Stimulated activated naive B cell treated with anti-CD40 and anti-IgM and Interleukin-4, amounts not matched to agents 10 μg/mL and 1 μg/mL and 100 μg/mL, for 72 hours (primary cell): ENCODE measurements at regions not wholly inside any gene's neighbourhood (a gene's known extent, or its start where the extent isn't known, plus 50 kb on each side); places are given as distances from the start of the nearest gene placed in this dataset.
"Not testable (repeated sequence)": the region's sequence is repeated elsewhere in the genome, so short reads cannot be mapped to it uniquely, and the experiment has no call there.

Experiments
- ATAC-seq, 2 donors: fragments of 150-1000 bp; cut with Tn5 transposase; replicated peaks; 2 replicates each; pipeline ENCODE4 v1.10.0; 2021; ENCODE audit warnings: moderate library complexity in 1 of 2
- DNase-seq: peaks from one replicate; pipeline ENCODE4 v3.0.0; 2021
- H3K27ac Mint-ChIP-seq: one replicate; pipeline ENCODE4 v1.8.0; 2022; ENCODE audit warnings: mild to moderate bottlenecking, mixed read lengths
- H3K27me3 Mint-ChIP-seq, 2 donors: one replicate each; pipeline ENCODE4 v1.8.0; 2022; ENCODE audit warnings: mixed read lengths in 2 of 2
- H3K36me3 Mint-ChIP-seq, 2 donors: one replicate each; pipeline ENCODE4 v1.8.0; 2022; ENCODE audit warnings: mixed read lengths in 2 of 2, mild to moderate bottlenecking in 1 of 2
- H3K4me1 Mint-ChIP-seq, 2 donors: one replicate each; pipeline ENCODE4 v1.8.0; 2022; ENCODE audit warnings: mixed read lengths in 2 of 2, mild to moderate bottlenecking in 1 of 2
- H3K4me3 Mint-ChIP-seq, 2 donors: one replicate each; pipeline ENCODE4 v1.8.0; 2022; ENCODE audit warnings: mild to moderate bottlenecking in 2 of 2, mixed read lengths in 2 of 2, moderate library complexity in 1 of 2
- H3K9me3 Mint-ChIP-seq, 2 donors: one replicate each; pipeline ENCODE4 v1.8.0; 2022; ENCODE audit warnings: mixed read lengths in 2 of 2, mild to moderate bottlenecking in 1 of 2

DNA sequence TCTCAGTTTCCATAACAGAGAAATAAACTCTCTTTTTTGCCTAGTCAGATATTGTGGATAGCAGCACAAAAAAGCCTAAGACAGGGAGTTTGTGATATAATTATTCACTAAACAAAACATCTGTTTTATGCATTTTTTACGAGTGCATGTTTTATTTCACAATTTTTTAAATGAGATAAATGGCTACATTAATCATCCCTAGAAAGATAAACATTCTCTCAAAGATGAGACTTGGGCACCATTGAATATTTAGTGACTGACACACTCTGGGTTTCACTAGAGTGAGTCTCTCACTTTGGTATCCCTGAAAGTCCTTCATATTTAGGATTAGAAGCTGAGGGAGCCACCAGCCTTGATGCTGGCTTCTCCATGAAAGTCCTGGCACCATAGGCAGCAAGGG lies 74.3 kb upstream of the LRCH1 start:
- DNase-seq = no peak
- Mint-ChIP-seq H3K27me3 (no peaks in the 10 kb centered on the region), H3K9me3 (peaks cover 6 to 14% of the 10 kb centered on the region in 2 donors), H3K36me3 (peaks cover 0 to 1% of the 10 kb centered on the region in 2 donors), H3K4me1 (no peaks in the 10 kb centered on the region), H3K27ac (no peak overlapping the region), H3K4me3 (no peak overlapping the region)
- no peak for ATAC-seq

GRCh38 chr13:46476174-46476573 lies 76.8 kb upstream of the LRCH1 start:
- Mint-ChIP-seq H3K4me3 (no peak overlapping the region), H3K27ac (no peak overlapping the region), H3K9me3 (peaks cover 2% of the 10 kb centered on the region in 2 donors), H3K27me3 (no peaks in the 10 kb centered on the region), H3K4me1 (no peaks in the 10 kb centered on the region), H3K36me3 (no peaks in the 10 kb centered on the region)
- DNase-seq = no peak
- no peak for ATAC-seq

DNA sequence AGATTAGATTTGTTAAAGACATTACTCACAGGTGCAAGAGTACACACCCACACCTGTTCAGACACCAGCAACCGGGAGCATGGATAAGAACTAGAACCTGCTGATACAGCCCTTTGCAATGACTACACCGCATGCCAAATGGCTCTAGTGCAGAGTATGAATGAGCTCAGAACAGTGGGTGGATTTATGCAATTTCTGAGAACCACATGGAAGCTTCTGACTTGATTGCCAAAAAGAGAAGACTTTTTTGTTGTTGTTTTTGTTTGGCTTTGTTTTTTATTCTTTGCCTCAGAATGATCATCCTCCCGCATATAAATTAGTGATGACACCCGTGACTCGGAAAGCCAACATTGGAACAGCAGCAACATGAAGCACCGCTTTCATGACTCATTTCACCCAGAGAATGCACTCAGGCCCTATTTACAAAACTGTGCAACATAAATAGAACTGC lies 77.4 kb upstream of the LRCH1 start:
- no peaks in the 10 kb centered on the region for H3K36me3 Mint-ChIP-seq
- no peak overlapping the region for H3K27ac Mint-ChIP-seq
- no peak overlapping the region for H3K4me3 Mint-ChIP-seq
- no peaks in the 10 kb centered on the region for H3K4me1 Mint-ChIP-seq
- H3K27me3 Mint-ChIP-seq = no peaks in the 10 kb centered on the region
- no peak for DNase-seq
- H3K9me3 Mint-ChIP-seq = no peaks in the 10 kb centered on the region
- no peak for ATAC-seq

GRCh38 chr13:46473806-46474205 lies 79.2 kb upstream of the LRCH1 start:
- ATAC-seq = no peak

GRCh38 chr13:46472384-46472783 lies 80.6 kb upstream of the LRCH1 start:
- H3K36me3 Mint-ChIP-seq = no peaks in the 10 kb centered on the region
- H3K4me3 Mint-ChIP-seq = no peak overlapping the region
- H3K4me1 Mint-ChIP-seq = no peaks in the 10 kb centered on the region
- ATAC-seq = no peak
- no peaks in the 10 kb centered on the region for H3K27me3 Mint-ChIP-seq
- peak overlapping the region; percentile 6 for H3K27ac Mint-ChIP-seq
- no peaks in the 10 kb centered on the region for H3K9me3 Mint-ChIP-seq
- no peak for DNase-seq

More at GRCh38 chr13:46473806-46474205, 79.2 kb upstream of the LRCH1 start:
- Mint-ChIP-seq H3K27me3 (no peaks in the 10 kb centered on the region), H3K4me1 (no peaks in the 10 kb centered on the region), H3K9me3 (no peaks in the 10 kb centered on the region), H3K4me3 (no peak overlapping the region), H3K36me3 (no peaks in the 10 kb centered on the region), H3K27ac (no peak overlapping the region)
- DNase-seq = no peak

GRCh38 chr13:46469699-46470098 lies 82.6 kb upstream of the RUBCNL start:
- H3K9me3 Mint-ChIP-seq, H3K27me3 Mint-ChIP-seq, H3K27ac Mint-ChIP-seq, H3K36me3 Mint-ChIP-seq, ATAC-seq, DNase-seq, H3K4me3 Mint-ChIP-seq, H3K4me1 Mint-ChIP-seq: not testable (repeated sequence)

DNA sequence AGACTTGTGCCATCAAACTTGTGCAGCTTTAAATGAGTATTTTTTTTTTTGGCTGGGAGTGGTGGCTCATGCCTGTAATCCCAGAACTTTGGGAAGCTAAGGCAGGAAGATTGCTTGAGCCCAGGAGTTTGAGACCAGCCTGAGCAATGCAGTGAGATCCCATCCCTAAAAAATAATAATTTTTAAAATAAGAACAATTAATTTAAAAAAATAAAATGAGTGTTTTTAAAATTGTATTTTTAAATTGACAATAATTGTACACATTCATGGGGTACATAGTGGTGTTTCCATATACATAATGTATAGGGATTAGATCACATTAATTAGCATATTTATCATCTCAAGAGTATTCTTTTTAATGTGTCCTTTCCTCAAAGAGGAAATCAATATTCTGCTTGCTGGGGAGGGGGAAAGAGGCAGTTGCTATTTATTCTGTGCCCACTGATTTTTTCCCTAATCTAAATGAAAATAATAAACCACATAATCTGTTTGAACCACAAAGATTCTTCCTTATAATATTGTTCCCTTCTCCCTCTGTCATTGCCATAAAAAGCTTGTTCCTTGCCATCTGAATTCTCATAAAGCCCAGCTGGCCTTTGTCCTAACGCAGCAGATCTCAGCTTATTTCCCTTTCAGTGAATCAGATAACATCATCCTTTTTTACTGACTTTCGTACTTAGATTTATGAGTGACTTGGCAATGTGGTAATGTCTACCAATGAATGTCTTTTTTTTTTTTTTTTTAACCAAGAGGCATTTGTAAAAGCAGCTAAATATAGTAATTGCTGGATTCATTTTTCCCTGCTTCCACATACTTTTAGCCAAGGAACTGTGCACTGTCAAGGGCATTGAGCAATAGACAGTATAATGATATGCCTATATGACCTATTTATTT lies 81.8 kb upstream of the RUBCNL start:
- Mint-ChIP-seq H3K4me1 (no peaks in the 10 kb centered on the region), H3K27me3 (no peaks in the 10 kb centered on the region), H3K4me3 (no peak overlapping the region), H3K36me3 (no peaks in the 10 kb centered on the region), H3K27ac (no peak overlapping the region), H3K9me3 (no peaks in the 10 kb centered on the region)
- no peak for DNase-seq
- ATAC-seq = no peak

DNA sequence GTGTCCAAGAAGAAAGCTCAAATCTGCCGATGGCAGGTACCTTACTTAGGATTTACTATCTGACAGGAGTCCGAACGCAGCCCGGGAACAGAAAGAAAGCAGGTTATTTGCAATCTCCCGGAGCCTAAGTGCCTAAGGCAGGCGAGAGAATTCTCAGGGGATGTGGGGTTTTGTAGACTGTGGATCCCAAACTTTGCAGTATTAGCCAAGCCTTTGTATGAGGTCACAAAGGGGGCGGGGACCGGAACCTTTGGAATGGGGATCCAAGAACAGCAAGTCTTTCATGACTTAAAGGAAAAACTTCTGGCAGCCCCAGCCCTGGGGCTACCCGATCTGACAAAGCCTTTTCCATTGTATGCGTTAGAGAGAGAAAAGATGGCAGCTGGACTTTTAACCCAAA lies 80.6 kb upstream of the RUBCNL start:
- H3K27ac Mint-ChIP-seq, H3K27me3 Mint-ChIP-seq, H3K36me3 Mint-ChIP-seq, ATAC-seq, H3K9me3 Mint-ChIP-seq, H3K4me3 Mint-ChIP-seq, DNase-seq, H3K4me1 Mint-ChIP-seq: not testable (repeated sequence)

DNA sequence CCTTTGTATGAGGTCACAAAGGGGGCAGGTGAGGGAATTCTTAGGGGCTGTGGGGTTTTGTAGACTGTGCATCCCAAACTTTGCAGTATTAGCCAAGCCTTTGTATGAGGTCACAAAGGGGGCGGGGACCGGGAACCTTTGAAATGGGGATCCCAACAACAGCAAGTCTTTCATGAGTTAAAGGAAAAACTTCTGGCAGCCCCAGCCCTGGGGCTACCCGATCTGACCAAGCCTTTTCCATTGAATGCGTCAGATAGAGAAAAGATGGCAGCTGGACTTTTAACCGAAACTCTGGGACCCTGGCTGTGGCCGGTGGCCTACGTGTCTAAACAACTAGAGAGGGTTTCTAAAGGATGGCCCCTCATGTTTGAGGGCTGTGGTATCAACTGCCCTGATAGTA lies 79.0 kb upstream of the RUBCNL start:
- not testable (repeated sequence) for H3K36me3 Mint-ChIP-seq, H3K27me3 Mint-ChIP-seq, ATAC-seq, H3K4me3 Mint-ChIP-seq, H3K9me3 Mint-ChIP-seq, H3K4me1 Mint-ChIP-seq, DNase-seq, H3K27ac Mint-ChIP-seq

GRCh38 chr13:46463719-46464118 lies 76.7 kb upstream of the RUBCNL start:
- DNase-seq (no peak), ATAC-seq (no peak)
- no peaks in the 10 kb centered on the region for H3K36me3 Mint-ChIP-seq
- H3K4me3 Mint-ChIP-seq = no peak overlapping the region
- H3K27me3 Mint-ChIP-seq = no peaks in the 10 kb centered on the region
- no peaks in the 10 kb centered on the region for H3K4me1 Mint-ChIP-seq
- peaks cover 0 to 2% of the 10 kb centered on the region in 2 donors for H3K9me3 Mint-ChIP-seq
- H3K27ac Mint-ChIP-seq = no peak overlapping the region

- not testable (repeated sequence) for H3K27ac Mint-ChIP-seq, H3K4me1 Mint-ChIP-seq, ATAC-seq, DNase-seq, H3K4me3 Mint-ChIP-seq, H3K36me3 Mint-ChIP-seq, H3K27me3 Mint-ChIP-seq, H3K9me3 Mint-ChIP-seq
These were observed 73.2 kb upstream of the RUBCNL start for GRCh38 chr13:46460223-46460622.

- not testable (repeated sequence) for H3K36me3 Mint-ChIP-seq, H3K9me3 Mint-ChIP-seq, H3K27ac Mint-ChIP-seq, H3K27me3 Mint-ChIP-seq, H3K4me1 Mint-ChIP-seq, DNase-seq, H3K4me3 Mint-ChIP-seq, ATAC-seq
These were observed 70.2 kb upstream of the RUBCNL start for GRCh38 chr13:46457255-46457654.

DNA sequence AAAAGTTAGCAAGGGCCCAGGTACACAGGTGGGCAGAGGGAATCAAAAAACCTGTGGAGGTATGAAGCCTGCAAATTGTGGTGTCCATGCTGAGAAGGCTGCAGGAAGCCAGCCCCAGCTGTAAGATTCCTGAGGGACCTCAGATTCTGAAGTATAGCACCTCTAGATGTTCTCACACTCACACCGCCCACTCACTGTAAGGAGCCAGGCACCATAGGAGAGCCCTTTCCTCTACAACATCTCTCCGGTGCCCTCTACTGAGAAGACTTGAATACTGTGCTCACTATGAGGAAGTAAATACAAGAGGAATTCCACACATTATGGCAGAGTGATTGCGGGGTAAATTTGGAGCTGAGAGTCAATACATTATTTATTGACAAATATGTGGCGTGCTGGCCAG lies 68.9 kb upstream of the RUBCNL start:
- H3K27me3 Mint-ChIP-seq, H3K9me3 Mint-ChIP-seq, H3K27ac Mint-ChIP-seq, H3K4me3 Mint-ChIP-seq, H3K4me1 Mint-ChIP-seq, H3K36me3 Mint-ChIP-seq: not testable (repeated sequence)
- peak; percentile 100 for ATAC-seq
- peak; percentile 61 for DNase-seq

- not testable (repeated sequence) for DNase-seq, H3K9me3 Mint-ChIP-seq, ATAC-seq, H3K36me3 Mint-ChIP-seq, H3K4me1 Mint-ChIP-seq, H3K27ac Mint-ChIP-seq, H3K27me3 Mint-ChIP-seq, H3K4me3 Mint-ChIP-seq
These were observed 64.1 kb upstream of the RUBCNL start for GRCh38 chr13:46451145-46451544.

DNA sequence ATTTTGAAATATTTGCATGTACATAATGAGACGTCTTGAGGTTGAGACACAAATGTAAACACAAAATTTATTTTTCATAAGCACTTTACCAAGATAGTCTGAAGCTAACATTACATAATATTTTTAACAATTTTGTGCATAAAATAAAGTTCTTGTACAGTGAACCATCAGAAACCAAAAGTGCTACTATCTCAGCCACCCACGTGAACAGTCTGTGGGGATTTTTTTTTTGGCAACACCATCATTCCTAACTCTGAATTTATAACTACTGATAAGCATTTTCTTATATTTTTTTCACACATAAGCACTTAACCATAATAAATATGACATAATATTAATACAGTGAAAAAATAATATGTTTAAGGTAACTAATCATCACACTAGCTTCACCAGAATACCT lies 62.9 kb upstream of the RUBCNL start:
- H3K9me3 Mint-ChIP-seq, H3K27me3 Mint-ChIP-seq, ATAC-seq, H3K36me3 Mint-ChIP-seq, DNase-seq, H3K4me1 Mint-ChIP-seq, H3K27ac Mint-ChIP-seq, H3K4me3 Mint-ChIP-seq: not testable (repeated sequence)
